ENCODE measurements at regions not wholly inside any gene's neighbourhood (a gene's known extent, or its start where the extent isn't known, plus 50 kb on each side); places are given as distances from the start of the nearest gene placed in this dataset.

- TF ChIP-seq CTCF (conservative IDR thresholded peaks at IDR 0.05): no peak
- TF ChIP-seq EZH2 (IDR thresholded peaks at IDR 0.05; ENCODE audit: low read depth): no peak
Measured at GRCh38 chr2:18427762-18428161, 132.7 kb downstream of the RDH14 start.

Measured in PC-9 (cell line).